NCI-H2171 (cell line): ENCODE measurements at regions not wholly inside any gene's neighbourhood (a gene's known extent, or its start where the extent isn't known, plus 50 kb on each side); places are given as distances from the start of the nearest gene placed in this dataset.
A peak's percentile ranks its signal among the peaks of the same experiment; 100 is the strongest.
"Not testable (repeated sequence)": the region's sequence is repeated elsewhere in the genome, so short reads cannot be mapped to it uniquely, and the experiment has no call there.

Experiments
- DNase-seq: peaks from one replicate; lab custom pipeline; 2025; lab: John Stamatoyannopoulos, UW

GRCh38 chr3:150300852-150301517 lies 107.1 kb upstream of the TSC22D2 start:
- DNase-seq = no peak

- DNase-seq = no peak
Observed at GRCh38 chr3:150300388-150300787, 107.7 kb upstream of the TSC22D2 start.

GRCh38 chr3:150299201-150299600 lies 108.9 kb upstream of the TSC22D2 start:
- no peak for DNase-seq

- no peak for DNase-seq
Observed at GRCh38 chr3:150296966-150297365, 111.1 kb upstream of the TSC22D2 start.

- DNase-seq = no peak
Observed at GRCh38 chr3:150296123-150296735, 111.9 kb upstream of the TSC22D2 start.

- DNase-seq = no peak
Observed at GRCh38 chr3:150293401-150294001, 114.6 kb upstream of the TSC22D2 start.

GRCh38 chr3:150292891-150293290 lies 115.2 kb upstream of the TSC22D2 start:
- no peak for DNase-seq

GRCh38 chr3:150291515-150291914 lies 116.6 kb upstream of the TSC22D2 start:
- no peak for DNase-seq

- peak; percentile 17 for DNase-seq
Observed at GRCh38 chr3:150286390-150287147, 121.5 kb upstream of the TSC22D2 start.

- DNase-seq = no peak
Observed at GRCh38 chr3:150285601-150286000, 122.5 kb upstream of the TSC22D2 start.

GRCh38 chr3:150278843-150279381 lies 129.2 kb upstream of the TSC22D2 start:
- DNase-seq = no peak

- DNase-seq = no peak
Observed at GRCh38 chr3:150278195-150278594, 129.9 kb upstream of the TSC22D2 start.

GRCh38 chr3:150277444-150277843 lies 130.7 kb upstream of the TSC22D2 start:
- no peak for DNase-seq

- no peak for DNase-seq
Observed at GRCh38 chr3:150275941-150276340, 132.2 kb upstream of the TSC22D2 start.

GRCh38 chr3:150274372-150274771 lies 133.7 kb upstream of the TSC22D2 start:
- DNase-seq = no peak

GRCh38 chr3:150273396-150273795 lies 134.7 kb upstream of the TSC22D2 start:
- DNase-seq = no peak

- DNase-seq = no peak
Observed at GRCh38 chr3:150271591-150271960, 136.5 kb upstream of the TSC22D2 start.

GRCh38 chr3:150270883-150271590 lies 137.1 kb upstream of the TSC22D2 start:
- no peak for DNase-seq

- not testable (repeated sequence) for DNase-seq
Observed at GRCh38 chr3:150270444-150270843, 137.7 kb upstream of the TSC22D2 start.

GRCh38 chr3:150269526-150269925 lies 138.6 kb upstream of the TSC22D2 start:
- no peak for DNase-seq

GRCh38 chr3:150268426-150269391 lies 139.4 kb upstream of the TSC22D2 start:
- no peak for DNase-seq
